Stomach (tissue), 8 donors: ENCODE measurements at regions not wholly inside any gene's neighbourhood (a gene's known extent, or its start where the extent isn't known, plus 50 kb on each side); places are given as distances from the start of the nearest gene placed in this dataset.
A peak's percentile ranks its signal among the peaks of the same experiment; 100 is the strongest.

ENCODE experiments used
- DNase-seq, 2 donors: peaks; one replicate each; pipeline versions ENCODE4 v3.0.0 to v3.0.0-alpha.2; 2013 to 2019
- H3K27ac ChIP-seq, 5 donors: fragments of 200-600 bp in 4 of 5; sonication (generic) in 4 of 5; one replicate each; pipeline ENCODE4 v1.5.1; 2013 to 2019; ENCODE audit warnings: mild to moderate bottlenecking in 1 of 5, moderate library complexity in 1 of 5
- H3K27me3 ChIP-seq, 3 donors: fragments of 200-600 bp; sonication (generic); one replicate each; pipeline ENCODE4 v1.5.1; 2017 to 2019; ENCODE audit warnings: mixed run types in 1 of 3
- H3K36me3 ChIP-seq, 4 donors: fragments of 200-600 bp; sonication (generic); 1 replicate in 3 of 4; 2 replicates in 1 of 4; pipeline ENCODE4 v1.5.1; 2016 to 2019
- H3K4me1 ChIP-seq, 4 donors: fragments of 200-600 bp; sonication (generic); one replicate each; pipeline ENCODE4 v1.5.1; 2016 to 2019
- H3K4me3 ChIP-seq, 4 donors: fragments of 200-600 bp; sonication (generic) in 3 of 4; one replicate each; pipeline ENCODE4 v1.5.1; 2016 to 2019; ENCODE audit warnings: mild to moderate bottlenecking in 1 of 4
- H3K9me3 ChIP-seq, 4 donors: fragments of 200-600 bp; sonication (generic); one replicate each; pipeline ENCODE4 v1.5.1; 2016 to 2019
- EP300 ChIP-seq: sonication (generic); formaldehyde crosslinking; IDR thresholded peaks from one replicate; pipeline ENCODE4 v1.6.1; 2017; ENCODE audit warnings: antibody characterized with exemption
- POLR2A ChIP-seq, 4 donors: fragments of 450-650 bp; IDR thresholded peaks; one replicate each; pipeline ENCODE4 v1.6.1; 2016; ENCODE audit warnings: antibody characterized with exemption in 4 of 4, control low read depth in 2 of 4, mild to moderate bottlenecking in 1 of 4, moderate library complexity in 1 of 4
- POLR2AphosphoS5 ChIP-seq, 3 donors: sonication (generic); formaldehyde crosslinking; IDR thresholded peaks; one replicate each; pipeline ENCODE4 v1.6.1; 2016; ENCODE audit warnings: antibody characterized with exemption in 3 of 3
- WGBS, 5 donors: extraction: QIAGEN DNeasy Blood & Tissue Kit in 3 of 5; methylation state at CpG; one replicate each; pipeline versions ENCODE4 v1.1.5 to v1.1.7; 2013 to 2018; 5-methylcytosine and 5-hydroxymethylcytosine counted together
- intact Hi-C: fragments of 100-400 bp; cut with DNase I; formaldehyde crosslinking; loops from one replicate; pipeline ENCODE4 v1.15.1; 2023; ENCODE audit warnings: low total_unique reads
- TF ChIP-seq, protein P1 (sequence below), 7 experiments: fragments of 450-650 bp in 4 of 7; fragments of 200-600 bp in 3 of 7; sonication (generic) in 3 of 7; IDR thresholded peaks; one replicate each; pipeline ENCODE4 v1.5.1; 2016 to 2019; ENCODE audit warnings: antibody characterized with exemption in 7 of 7, control low read depth in 2 of 7, mild to moderate bottlenecking in 1 of 7
- donor health status: healthy with polysubstance abuse.
- donor health status: Bipolar disorder and iron deficiency.
- donor health status: healthy.

DNA sequence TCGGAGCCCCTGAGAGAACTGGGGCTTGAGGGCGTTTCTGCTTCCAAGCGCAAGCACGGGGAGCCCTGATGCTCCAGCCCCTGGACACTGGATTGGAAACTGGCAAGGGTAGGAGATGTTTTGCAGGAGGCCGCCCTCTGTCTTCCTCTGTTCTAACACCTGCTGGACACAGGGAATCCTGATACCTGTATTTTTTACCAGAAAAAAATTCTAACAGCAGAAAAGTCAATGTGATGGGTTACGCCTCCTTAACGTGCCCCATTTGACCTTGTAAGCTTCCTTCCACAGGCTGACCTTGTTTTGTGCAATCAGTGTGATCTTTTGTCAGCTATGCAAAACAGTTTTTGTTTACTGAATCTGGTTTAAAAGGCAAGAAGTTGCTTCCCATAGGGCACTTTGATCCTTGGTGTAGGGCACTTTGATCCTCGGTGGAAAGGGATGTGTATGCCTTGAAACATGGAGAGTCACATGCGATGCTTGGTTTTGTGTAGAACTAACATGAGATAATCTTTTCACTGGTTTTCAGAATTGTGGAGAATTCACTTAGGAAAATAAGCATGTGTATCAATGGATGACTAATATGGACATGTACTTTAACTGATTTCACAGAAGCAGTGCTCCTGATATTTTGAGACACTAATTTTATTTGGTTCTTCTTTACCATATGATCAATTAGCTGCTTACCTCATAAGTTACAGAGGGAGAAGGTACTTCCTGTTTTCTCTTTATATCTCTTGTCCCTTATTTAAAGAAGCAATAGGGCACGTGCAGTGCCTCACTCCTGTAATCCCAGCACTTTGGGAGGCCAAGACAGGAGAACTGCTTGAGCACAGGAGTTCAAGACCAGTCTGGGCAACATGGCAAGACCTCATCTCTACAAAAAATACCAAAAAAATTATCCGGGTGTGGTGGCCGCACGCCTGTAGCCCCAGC is 59.9 kb upstream of the MAP3K4 start:
- H3K27me3 ChIP-seq = peaks cover 0 to 16% (median 5%) of the 10 kb centered on the region in 3 donors
- TF ChIP-seq EP300 (no peak), POLR2AphosphoS5 (IDR thresholded peaks at IDR 0.05) (no peak), POLR2A (IDR thresholded peaks at IDR 0.05) (no peak)
- TF ChIP-seq, protein P1, sequence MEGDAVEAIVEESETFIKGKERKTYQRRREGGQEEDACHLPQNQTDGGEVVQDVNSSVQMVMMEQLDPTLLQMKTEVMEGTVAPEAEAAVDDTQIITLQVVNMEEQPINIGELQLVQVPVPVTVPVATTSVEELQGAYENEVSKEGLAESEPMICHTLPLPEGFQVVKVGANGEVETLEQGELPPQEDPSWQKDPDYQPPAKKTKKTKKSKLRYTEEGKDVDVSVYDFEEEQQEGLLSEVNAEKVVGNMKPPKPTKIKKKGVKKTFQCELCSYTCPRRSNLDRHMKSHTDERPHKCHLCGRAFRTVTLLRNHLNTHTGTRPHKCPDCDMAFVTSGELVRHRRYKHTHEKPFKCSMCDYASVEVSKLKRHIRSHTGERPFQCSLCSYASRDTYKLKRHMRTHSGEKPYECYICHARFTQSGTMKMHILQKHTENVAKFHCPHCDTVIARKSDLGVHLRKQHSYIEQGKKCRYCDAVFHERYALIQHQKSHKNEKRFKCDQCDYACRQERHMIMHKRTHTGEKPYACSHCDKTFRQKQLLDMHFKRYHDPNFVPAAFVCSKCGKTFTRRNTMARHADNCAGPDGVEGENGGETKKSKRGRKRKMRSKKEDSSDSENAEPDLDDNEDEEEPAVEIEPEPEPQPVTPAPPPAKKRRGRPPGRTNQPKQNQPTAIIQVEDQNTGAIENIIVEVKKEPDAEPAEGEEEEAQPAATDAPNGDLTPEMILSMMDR (IDR thresholded peaks at IDR 0.05) = no peak
- intact Hi-C loops = loop anchor here (5.0 kb wide), 1 partner anchor 441 kb away; no protein-coding TSS in a partner anchor
- no peaks in the 10 kb centered on the region for H3K36me3 ChIP-seq
- H3K4me1 ChIP-seq = peaks cover 4 to 16% (median 12%) of the 10 kb centered on the region in 4 donors
- peaks cover 0 to 6% (median 0%) of the 10 kb centered on the region in 4 donors for H3K9me3 ChIP-seq
- 51 to 62% (median 54%) methylated on average over 12 to 13 of the region's 13 CpGs for WGBS, 5 donors
- H3K27ac ChIP-seq = no peak overlapping the region
- H3K4me3 ChIP-seq = peak overlapping the region; percentile 37 to 56 (median 50)
- DNase-seq = no peak

DNA sequence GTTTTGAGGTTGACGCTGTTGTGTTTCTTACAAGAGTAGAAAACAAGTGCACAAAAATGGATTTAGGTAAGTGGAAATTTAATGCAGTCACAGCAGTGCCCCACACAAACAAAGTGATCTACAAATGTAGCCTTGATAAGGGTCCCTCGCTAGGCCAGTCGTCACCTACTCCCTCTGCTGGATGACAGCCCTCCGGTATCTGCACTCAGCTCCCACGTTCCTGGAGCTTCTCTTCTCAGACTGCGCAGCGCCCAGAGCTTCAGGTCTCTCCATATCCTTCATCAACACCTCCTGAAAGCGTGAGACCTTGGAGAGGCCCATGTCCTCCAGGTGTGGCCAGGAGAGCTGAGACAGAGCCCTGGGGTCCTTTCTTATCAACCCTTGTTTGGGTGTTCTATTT is 58.3 kb upstream of the MAP3K4 start:
- peaks cover 0 to 16% (median 5%) of the 10 kb centered on the region in 3 donors for H3K27me3 ChIP-seq
- H3K36me3 ChIP-seq = no peaks in the 10 kb centered on the region
- intact Hi-C loops = loop anchor here (5.0 kb wide), 1 partner anchor 439 kb away; no protein-coding TSS in a partner anchor
- H3K4me1 ChIP-seq = peaks cover 4 to 16% (median 12%) of the 10 kb centered on the region in 4 donors
- H3K9me3 ChIP-seq = peaks cover 0 to 6% (median 0%) of the 10 kb centered on the region in 4 donors
- no peak for TF ChIP-seq POLR2AphosphoS5 (IDR thresholded peaks at IDR 0.05)
- TF ChIP-seq, protein P1 (IDR thresholded peaks at IDR 0.05) = no peak
- TF ChIP-seq POLR2A (IDR thresholded peaks at IDR 0.05) = no peak
- TF ChIP-seq EP300 = no peak
- peak in 1 of 2 donors; percentile 18 for DNase-seq
- no peak overlapping the region for H3K27ac ChIP-seq
- no peak overlapping the region for H3K4me3 ChIP-seq
- 51 to 63% (median 54%) methylated on average over 8 of the region's 8 CpGs for WGBS, 5 donors

DNA sequence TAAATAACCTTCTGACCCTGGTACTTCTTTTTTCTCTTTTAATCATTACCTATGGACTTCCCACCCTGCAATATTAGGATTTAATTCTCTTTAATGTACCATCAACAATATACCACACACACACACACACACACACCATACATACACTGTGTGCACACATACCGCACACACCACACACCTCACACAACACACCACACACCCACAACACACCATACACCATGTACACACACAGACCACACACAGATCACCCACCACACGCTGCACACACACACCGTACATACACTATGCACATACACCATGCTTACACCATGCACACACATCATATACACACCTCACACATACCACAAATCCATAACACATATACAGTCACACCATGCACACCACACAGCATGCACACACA is 57.4 kb upstream of the MAP3K4 start:
- intact Hi-C loops = loop anchor here (5.0 kb wide), 1 partner anchor 438 kb away; no protein-coding TSS in a partner anchor
- no peak for DNase-seq
- Histone ChIP-seq H3K9me3 (peaks cover 0 to 6% (median 0%) of the 10 kb centered on the region in 4 donors), H3K4me1 (peaks cover 4 to 16% (median 12%) of the 10 kb centered on the region in 4 donors), H3K27me3 (peaks cover 0 to 16% (median 5%) of the 10 kb centered on the region in 3 donors), H3K27ac (no peak overlapping the region), H3K4me3 (no peak overlapping the region), H3K36me3 (no peaks in the 10 kb centered on the region)
- TF ChIP-seq, protein P1 (IDR thresholded peaks at IDR 0.05) = no peak
- TF ChIP-seq EP300 (no peak), POLR2AphosphoS5 (IDR thresholded peaks at IDR 0.05) (no peak), POLR2A (IDR thresholded peaks at IDR 0.05) (no peak)
- whole genome bisulfite sequencing, 5 donors = 89 to 94% (median 90%) methylated on average over 3 of the region's 3 CpGs

DNA sequence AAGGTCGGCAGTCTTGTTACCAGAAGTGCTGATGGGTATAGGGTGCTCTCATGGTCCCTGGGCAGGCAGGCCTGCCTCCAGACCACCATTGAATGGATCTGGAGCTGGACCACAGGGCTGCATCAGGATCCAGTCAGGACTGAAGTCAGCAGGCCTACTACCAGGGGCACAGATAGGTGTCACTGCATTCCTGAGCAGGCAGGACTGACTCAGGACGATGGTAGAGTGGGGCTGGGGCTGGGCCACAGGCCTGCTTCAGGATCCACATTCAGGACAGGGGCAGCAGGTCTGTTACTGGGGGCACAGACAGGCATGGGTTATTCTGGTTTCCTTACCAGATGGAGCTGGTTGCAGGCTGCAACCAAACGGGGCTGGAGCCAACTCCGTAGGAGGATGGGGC is 51.4 kb upstream of the MAP3K4 start:
- intact Hi-C loops = no loop called here
- 85 to 94% (median 86%) methylated on average over 4 of the region's 4 CpGs for whole genome bisulfite sequencing, 5 donors

More for the DNA sequence above, 51.4 kb upstream of the MAP3K4 start:
- no peak overlapping the region for H3K27ac ChIP-seq
- no peak overlapping the region for H3K4me3 ChIP-seq
- peaks cover 0 to 12% (median 0%) of the 10 kb centered on the region in 4 donors for H3K9me3 ChIP-seq
- no peak for TF ChIP-seq EP300
- no peak for TF ChIP-seq POLR2A (IDR thresholded peaks at IDR 0.05)
- TF ChIP-seq POLR2AphosphoS5 (IDR thresholded peaks at IDR 0.05) = no peak
- TF ChIP-seq, protein P1 (IDR thresholded peaks at IDR 0.05) = no peak
- peaks cover 0 to 11% (median 0%) of the 10 kb centered on the region in 3 donors for H3K27me3 ChIP-seq
- no peaks in the 10 kb centered on the region for H3K36me3 ChIP-seq
- DNase-seq = no peak
- no peaks in the 10 kb centered on the region for H3K4me1 ChIP-seq
